Motor neuron (in vitro differentiated cells): ENCODE measurements at regions not wholly inside any gene's neighbourhood (a gene's known extent, or its start where the extent isn't known, plus 50 kb on each side); places are given as distances from the start of the nearest gene placed in this dataset.

Source experiments
- ATAC-seq, 8 experiments: fragments of 200-7000 bp; cut with Tn5 transposase; replicated peaks in 6 of 8; 2 replicates each; pipeline ENCODE4 v1.8.0; 2021; ENCODE audit warnings: mild to moderate bottlenecking in 8 of 8, moderate library complexity in 8 of 8
- H3K27ac ChIP-seq, 2 donors: fragments of 250-450 bp; sonication (Bioruptor Pico); 2 replicates each; pipeline ENCODE4 v1.9.0; 2021; ENCODE audit warnings: antibody characterized with exemption in 2 of 2, mild to moderate bottlenecking in 2 of 2, moderate library complexity in 1 of 2
- H3K4me1 ChIP-seq, 2 donors: fragments of 250-450 bp; sonication (Bioruptor Pico); replicated peaks in 1 of 2; 2 replicates each; pipeline ENCODE4 v1.6.1; 2021; ENCODE audit warnings: antibody characterized with exemption in 2 of 2, mild to moderate bottlenecking in 2 of 2, moderate library complexity in 1 of 2
- H3K4me3 ChIP-seq, 5 donors: fragments of 250-450 bp; sonication (Bioruptor Pico); 2 replicates each; pipeline ENCODE4 v1.9.0; 2021; ENCODE audit warnings: antibody characterized with exemption in 5 of 5, mild to moderate bottlenecking in 5 of 5, moderate library complexity in 4 of 5
- WGBS, 10 experiments: fragments of 450-650 bp; shearing (Covaris generic); methylation state at CpG; one replicate each; pipeline ENCODE4 v1.0.0; 2022; 5-methylcytosine and 5-hydroxymethylcytosine counted together
- in situ Hi-C, 9 experiments: fragments of 400-800 bp; cut with MboI; loops; one replicate each; pipeline ENCODE4 v1.15.0; 2021; ENCODE audit warnings: low sequenced_read_pairs in 9 of 9, low pct_unique_long_range_greater_than_20kb in 2 of 9; ENCODE audit not compliant: unreplicated experiment in 9 of 9

DNA sequence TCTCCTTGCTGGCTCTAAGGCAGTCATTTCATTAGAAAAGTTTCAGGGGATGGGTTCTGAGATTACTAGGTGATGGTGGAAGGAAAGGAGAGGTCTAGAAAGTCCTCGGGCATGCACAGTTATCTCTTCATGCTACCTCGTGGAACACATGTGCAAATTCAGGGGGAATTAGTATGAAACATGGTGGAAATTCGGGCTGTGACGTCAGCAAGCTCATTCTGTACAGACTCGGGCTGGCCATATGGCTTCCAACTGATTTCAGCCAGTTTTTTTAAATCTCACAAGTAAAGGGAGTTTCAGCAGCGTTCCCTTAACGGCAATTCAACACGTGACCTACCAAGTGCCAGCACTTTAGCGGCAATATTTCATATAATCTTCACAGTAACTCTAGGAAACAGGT lies 251.1 kb downstream of the TBL1XR1 start:
- no peak overlapping the region for H3K27ac ChIP-seq
- ATAC-seq = no peak
- in situ Hi-C loops = no loop called here
- 57 to 100% (median 88%) methylated on average over 2 to 9 of the region's 9 CpGs for WGBS, 10 experiments
- no peak overlapping the region for H3K4me3 ChIP-seq
- peaks cover 0 to 3% of the 10 kb centered on the region in 2 donors for H3K4me1 ChIP-seq

DNA sequence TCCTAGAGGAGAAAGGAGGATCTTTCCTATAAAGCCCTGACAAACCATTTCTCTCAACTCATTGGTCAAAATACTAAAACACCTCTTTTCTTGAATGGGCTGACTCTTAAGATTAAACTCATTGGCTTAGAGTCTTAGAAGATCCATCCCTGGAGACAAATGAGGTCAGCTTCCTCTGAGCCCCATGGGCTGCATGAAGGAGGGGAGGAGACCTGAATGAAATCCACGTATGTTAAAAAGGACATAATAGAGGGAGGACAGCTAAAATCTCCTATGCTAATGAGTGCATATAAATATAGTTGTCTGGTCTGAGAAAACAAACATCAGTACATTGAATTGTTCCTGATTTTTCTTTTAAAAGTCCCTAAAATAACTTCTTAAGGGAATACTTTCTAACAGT lies 255.0 kb downstream of the TBL1XR1 start:
- Histone ChIP-seq H3K4me1 (peaks cover 0 to 2% of the 10 kb centered on the region in 2 donors), H3K4me3 (no peak overlapping the region), H3K27ac (no peak overlapping the region)
- in situ Hi-C loops = no loop called here
- ATAC-seq = peak in 3 of 8 experiments; percentile 48 to 78 (median 72)
- 0 to 83% (median 64%) methylated on average over 1 of the region's 1 CpG; no CpG with 5 or more reads in 6 of the 10 experiments for WGBS, 10 experiments

DNA sequence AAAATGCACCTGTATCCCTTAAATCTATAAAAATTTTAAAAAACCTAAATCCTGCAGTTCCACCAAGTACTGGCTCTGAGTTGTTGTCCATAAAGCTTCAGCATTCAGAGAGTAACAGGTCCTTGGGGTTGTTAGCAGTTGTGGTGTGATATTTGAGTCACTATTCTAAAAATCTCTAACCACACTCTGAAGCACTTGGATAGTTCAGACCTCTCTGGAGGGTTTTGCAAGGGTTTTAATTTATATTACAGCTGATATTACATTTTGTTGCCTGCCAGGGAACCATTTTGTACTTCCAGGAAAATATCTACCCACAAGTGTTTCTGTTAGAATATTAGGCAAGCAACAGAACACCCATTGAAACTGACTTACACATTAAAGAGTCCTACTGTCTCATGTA lies 255.6 kb downstream of the TBL1XR1 start:
- in situ Hi-C loops = no loop called here
- Histone ChIP-seq H3K4me3 (no peak overlapping the region), H3K4me1 (peaks cover 0 to 2% of the 10 kb centered on the region in 2 donors), H3K27ac (no peak overlapping the region)
- ATAC-seq = no peak

DNA sequence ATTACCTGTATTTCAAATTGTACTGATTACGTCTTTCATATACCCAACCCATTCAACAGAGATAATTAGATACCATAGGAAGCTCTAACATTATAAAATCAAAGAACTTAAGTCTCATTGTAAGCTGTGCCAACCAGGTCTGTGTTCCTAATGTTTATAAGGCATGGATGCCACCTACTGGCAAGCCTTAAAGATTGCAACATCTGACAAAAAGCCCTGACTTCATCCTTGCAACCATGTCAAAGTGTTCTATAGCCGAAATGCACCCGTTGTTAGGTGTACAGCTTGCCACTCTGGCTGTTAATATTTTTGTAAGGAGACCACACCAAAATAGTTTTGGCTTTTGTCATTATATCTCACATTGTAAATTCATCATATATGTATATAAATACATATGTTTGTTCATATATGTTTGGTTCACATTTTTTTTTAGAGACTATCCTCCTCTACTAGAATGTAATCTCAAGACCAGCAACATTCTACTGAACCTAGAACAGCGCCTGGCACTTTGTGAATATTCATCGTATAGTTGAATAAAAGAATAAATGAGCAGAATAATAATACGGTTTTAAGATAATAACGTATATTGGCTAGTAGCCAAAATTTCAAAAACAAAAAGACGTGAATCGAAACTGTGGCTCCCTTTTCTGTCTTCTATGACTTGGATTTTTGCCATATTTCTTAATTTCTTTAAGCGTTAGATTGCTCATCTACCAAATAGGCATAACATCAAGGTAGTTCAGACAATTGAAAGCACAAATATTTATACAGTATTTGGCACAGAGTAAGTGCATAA lies 258.1 kb downstream of the TBL1XR1 start:
- Histone ChIP-seq H3K27ac (no peak overlapping the region), H3K4me1 (peaks cover 11 to 16% of the 10 kb centered on the region in 2 donors), H3K4me3 (no peak overlapping the region)
- WGBS, 10 experiments = 0 to 88% (median 64%) methylated on average over 7 to 10 of the region's 10 CpGs
- peak; percentile 53 to 96 (median 71) for ATAC-seq
- in situ Hi-C loops = loop anchor here in 1 of 9 experiments (10.0 kb wide), 1 partner anchor 424 kb away; no protein-coding TSS in a partner anchor

DNA sequence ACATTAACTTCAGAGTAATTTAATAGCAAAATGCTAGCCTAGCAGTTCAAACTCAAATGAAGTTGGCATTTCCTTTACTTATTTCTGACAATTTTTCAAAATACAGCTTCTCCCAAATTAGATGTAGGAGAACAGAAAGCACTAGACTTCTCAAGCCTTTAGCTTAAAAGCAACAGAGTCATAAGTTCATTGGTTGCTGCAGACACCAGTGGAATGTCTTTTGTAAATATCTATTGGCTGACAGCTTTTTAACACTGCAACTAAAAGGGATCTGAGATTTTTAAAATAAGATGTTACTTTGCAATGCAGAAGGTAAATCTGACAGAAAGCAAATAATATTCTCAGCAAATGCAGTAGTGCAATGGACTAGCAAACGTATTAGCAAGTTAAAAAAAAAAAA lies 259.3 kb downstream of the TBL1XR1 start:
- ATAC-seq = no peak
- 0 to 100% (median 60%) methylated on average over 1 of the region's 1 CpG; no CpG with 5 or more reads in 2 of the 10 experiments for WGBS, 10 experiments
- Histone ChIP-seq H3K4me3 (no peak overlapping the region), H3K4me1 (peaks cover 11 to 16% of the 10 kb centered on the region in 2 donors), H3K27ac (no peak overlapping the region)
- in situ Hi-C loops = loop anchor here in 1 of 9 experiments (10.0 kb wide), 1 partner anchor 423 kb away; no protein-coding TSS in a partner anchor

DNA sequence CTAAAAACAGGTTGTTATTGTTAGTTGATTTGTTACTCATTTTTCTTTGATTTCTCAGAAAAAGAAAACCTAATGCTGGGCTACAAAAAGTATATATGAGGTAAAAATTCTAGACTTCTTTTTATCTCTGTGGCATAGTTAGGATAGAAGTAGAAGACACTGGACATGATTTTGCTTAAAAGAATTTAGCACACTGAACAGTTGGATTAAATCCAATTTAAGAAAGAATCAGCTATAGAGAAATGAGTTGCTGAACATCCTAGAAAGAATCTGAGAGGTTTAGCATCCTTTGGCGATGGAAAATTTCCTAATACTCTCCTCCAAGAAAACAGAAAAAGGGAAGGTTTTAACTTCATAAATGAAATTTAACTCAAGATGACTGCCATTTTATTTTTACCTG lies 259.7 kb downstream of the TBL1XR1 start:
- Histone ChIP-seq H3K4me3 (no peak overlapping the region), H3K4me1 (peaks cover 11 to 16% of the 10 kb centered on the region in 2 donors), H3K27ac (no peak overlapping the region)
- in situ Hi-C loops = loop anchor here in 1 of 9 experiments (10.0 kb wide), 1 partner anchor 423 kb away; no protein-coding TSS in a partner anchor
- 67 to 100% (median 87%) methylated on average over 1 of the region's 1 CpG for WGBS, 10 experiments
- no peak for ATAC-seq

DNA sequence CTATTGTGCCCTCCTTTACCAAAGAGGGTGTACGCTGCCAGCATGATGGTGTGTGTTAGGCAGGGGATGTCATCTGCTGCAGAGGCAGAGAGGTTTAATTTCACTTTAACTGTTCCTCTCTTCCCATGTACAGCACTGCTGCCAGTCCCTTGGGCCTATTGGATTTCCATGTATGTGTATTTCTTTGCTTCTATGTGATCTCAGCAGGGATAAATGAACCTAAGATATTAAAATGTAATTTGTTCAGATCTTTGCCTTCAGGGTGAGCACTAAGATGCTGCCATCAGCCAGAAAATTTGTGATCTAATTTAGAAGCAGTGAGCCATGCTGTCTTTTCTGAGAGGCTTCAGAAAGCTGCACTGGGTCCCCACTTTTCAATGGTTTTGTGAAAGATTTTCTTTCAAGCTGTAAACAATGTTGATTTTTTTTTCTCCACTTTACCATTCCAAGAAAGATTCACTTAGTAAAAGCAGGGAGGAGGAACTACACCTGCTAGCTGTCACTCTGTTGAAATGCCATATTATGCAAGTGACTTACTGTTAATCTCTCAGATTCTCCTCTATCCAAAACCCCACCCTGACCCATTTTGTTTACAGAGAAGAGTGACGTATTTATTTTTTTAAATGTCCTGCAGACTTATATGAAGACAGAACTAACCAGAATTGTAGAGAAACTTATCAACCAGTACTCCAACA lies 261.9 kb downstream of the TBL1XR1 start:
- H3K27ac ChIP-seq = no peak overlapping the region
- WGBS, 10 experiments = 33 to 100% (median 83%) methylated on average over 1 to 2 of the region's 2 CpGs; no CpG with 5 or more reads in 3 of the 10 experiments
- H3K4me1 ChIP-seq = peaks cover 11 to 16% of the 10 kb centered on the region in 2 donors
- peak in 7 of 8 experiments; percentile 45 to 94 (median 86) for ATAC-seq
- in situ Hi-C loops = loop anchor here in 1 of 9 experiments (10.0 kb wide), 1 partner anchor 421 kb away; no protein-coding TSS in a partner anchor
- H3K4me3 ChIP-seq = no peak overlapping the region

DNA sequence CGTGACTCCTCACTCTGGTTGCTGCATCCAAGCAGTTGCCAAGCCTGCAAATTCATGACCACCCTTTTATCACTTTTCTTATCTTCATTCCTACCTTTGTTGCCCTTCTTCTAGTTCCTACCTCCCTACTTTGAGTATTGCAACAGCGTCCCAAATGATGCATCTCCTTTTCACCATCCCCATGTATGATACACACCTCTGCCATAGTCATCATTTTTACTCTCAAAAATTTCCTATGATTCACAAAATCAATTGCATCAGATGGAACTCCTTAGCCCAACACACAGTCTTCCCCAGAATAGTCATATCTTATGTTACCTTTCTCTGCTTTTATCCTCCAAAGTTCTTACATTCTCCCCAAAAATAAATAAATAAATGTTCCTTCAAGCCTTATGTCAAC lies 262.6 kb downstream of the TBL1XR1 start:
- 32 to 100% (median 60%) methylated on average over 1 to 2 of the region's 2 CpGs; no CpG with 5 or more reads in 3 of the 10 experiments for WGBS, 10 experiments
- no peak for ATAC-seq
- in situ Hi-C loops = loop anchor here in 1 of 9 experiments (10.0 kb wide), 1 partner anchor 420 kb away; no protein-coding TSS in a partner anchor
- H3K4me1 ChIP-seq = peaks cover 11 to 16% of the 10 kb centered on the region in 2 donors
- no peak overlapping the region for H3K27ac ChIP-seq
- H3K4me3 ChIP-seq = no peak overlapping the region

DNA sequence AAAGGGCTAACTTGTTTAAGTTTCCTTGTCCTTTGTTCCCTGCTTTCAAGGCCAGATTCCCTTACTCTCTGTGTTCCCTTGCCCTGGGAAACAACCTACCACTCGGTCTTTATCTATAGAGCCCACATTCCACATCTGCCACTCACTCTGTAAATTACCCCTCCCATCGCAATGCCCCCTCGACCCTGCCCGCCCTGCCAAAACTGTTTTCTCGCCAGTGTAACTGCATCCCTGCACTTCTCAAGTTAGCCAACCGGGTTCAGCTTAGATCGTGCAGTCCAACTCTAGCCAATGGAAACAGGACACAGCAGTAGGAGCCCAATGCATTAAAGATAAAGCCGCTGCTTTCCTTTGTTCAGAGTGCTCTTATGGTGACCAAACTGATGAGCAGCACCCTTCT lies 263.6 kb downstream of the TBL1XR1 start:
- no peak for ATAC-seq
- Histone ChIP-seq H3K4me3 (no peak overlapping the region), H3K4me1 (peaks cover 11 to 14% of the 10 kb centered on the region in 2 donors), H3K27ac (no peak overlapping the region)
- in situ Hi-C loops = loop anchor here in 1 of 9 experiments (10.0 kb wide), 1 partner anchor 419 kb away; no protein-coding TSS in a partner anchor
- WGBS, 10 experiments = 33 to 81% (median 65%) methylated on average over 1 to 7 of the region's 8 CpGs; no CpG with 5 or more reads in 3 of the 10 experiments

DNA sequence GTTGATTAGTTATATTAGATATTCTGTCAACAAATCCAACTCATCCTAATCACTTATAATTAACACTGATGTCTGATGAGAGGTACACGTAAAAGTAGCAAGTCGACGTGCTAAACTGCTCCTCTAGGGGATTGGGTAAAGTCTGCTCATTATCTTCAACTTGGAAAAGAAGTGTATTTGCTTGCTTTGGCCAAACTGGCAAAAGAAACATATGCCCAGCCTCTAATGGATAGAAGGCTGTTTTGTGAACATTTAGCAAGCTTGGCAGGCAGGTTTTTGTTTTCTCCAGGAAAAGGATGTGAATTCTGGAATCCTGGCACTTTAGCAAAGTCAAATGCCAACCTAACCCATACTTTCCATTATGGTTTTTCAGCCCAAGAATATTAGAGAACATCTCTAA lies 264.8 kb downstream of the TBL1XR1 start:
- 5 to 97% (median 70%) methylated on average over 2 to 3 of the region's 3 CpGs; no CpG with 5 or more reads in 4 of the 10 experiments for WGBS, 10 experiments
- in situ Hi-C loops = loop anchor here in 1 of 9 experiments (10.0 kb wide), 1 partner anchor 418 kb away; no protein-coding TSS in a partner anchor
- Histone ChIP-seq H3K4me1 (peaks cover 11 to 14% of the 10 kb centered on the region in 2 donors), H3K27ac (no peak overlapping the region), H3K4me3 (no peak overlapping the region)
- ATAC-seq = no peak

DNA sequence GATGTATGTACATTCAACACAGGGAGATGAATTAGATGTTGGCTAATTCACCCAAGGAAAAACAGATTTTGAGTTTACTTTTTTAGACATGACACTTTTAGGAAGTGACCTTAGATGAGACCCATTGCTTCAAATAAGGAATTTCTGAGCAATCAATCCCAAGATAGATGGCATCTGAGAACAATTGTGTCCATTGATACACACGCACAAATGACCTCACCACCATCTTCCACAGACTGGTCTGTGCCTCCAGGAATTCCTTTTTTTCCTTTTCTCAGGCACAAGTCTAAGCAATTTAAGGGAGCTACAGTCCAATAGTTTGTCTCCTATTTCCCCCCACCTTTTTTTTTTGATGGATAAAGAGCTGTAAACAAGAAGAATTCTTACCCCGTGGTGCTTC lies 265.3 kb downstream of the TBL1XR1 start:
- H3K27ac ChIP-seq = no peak overlapping the region
- H3K4me3 ChIP-seq = no peak overlapping the region
- in situ Hi-C loops = loop anchor here in 1 of 9 experiments (10.0 kb wide), 1 partner anchor 417 kb away; no protein-coding TSS in a partner anchor
- ATAC-seq = no peak
- peaks cover 11 to 14% of the 10 kb centered on the region in 2 donors for H3K4me1 ChIP-seq
- WGBS, 10 experiments = 0 to 80% (median 63%) methylated on average over 1 to 2 of the region's 2 CpGs

DNA sequence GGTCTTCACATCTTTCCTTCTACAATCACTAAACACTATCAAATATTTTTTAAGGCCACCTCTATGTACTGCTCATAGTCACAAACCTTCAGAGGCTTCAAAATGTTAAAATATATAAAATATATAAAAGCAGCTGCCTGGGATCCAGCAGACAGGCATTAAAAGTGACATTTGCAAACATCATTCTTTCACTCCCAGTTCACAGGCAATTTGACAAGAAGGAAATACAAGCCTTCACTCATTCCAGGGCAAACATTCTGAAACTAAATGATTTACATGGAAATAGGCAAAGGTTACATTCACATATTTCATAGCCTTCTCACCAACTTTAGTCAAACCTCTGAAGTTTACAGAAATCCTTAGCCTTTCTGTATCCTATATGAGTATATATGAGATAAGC lies 266.3 kb downstream of the TBL1XR1 start:
- ATAC-seq = no peak
- H3K27ac ChIP-seq = no peak overlapping the region
- in situ Hi-C loops = loop anchor here in 1 of 9 experiments (10.0 kb wide), 1 partner anchor 416 kb away; no protein-coding TSS in a partner anchor
- H3K4me3 ChIP-seq = no peak overlapping the region
- H3K4me1 ChIP-seq = peaks cover 11 to 13% of the 10 kb centered on the region in 2 donors

DNA sequence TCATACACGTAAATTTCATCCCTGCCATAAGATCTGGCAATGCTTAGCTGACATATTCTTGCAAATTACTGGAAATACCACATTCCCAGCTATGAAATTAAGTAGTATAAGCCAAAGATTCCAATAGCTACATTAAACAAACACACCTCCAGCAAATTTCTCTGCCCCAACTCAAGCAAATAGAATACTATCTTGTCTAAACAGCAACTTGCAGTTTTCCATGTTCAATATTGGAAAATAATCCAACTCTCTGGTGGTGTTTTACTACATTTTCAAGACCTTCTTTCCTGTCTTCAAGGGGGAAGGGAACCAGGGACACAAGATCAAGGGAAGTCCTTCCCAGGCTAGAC lies 268.7 kb downstream of the TBL1XR1 start:
- in situ Hi-C loops = no loop called here
- no peak for ATAC-seq
- H3K4me1 ChIP-seq = no peaks in the 10 kb centered on the region
- H3K27ac ChIP-seq = no peak overlapping the region
- WGBS, 10 experiments = 9 to 100% (median 82%) methylated on average over 1 of the region's 1 CpG; no CpG with 5 or more reads in 3 of the 10 experiments
- no peak overlapping the region for H3K4me3 ChIP-seq
